A549 (cell line): ENCODE measurements at regions not wholly inside any gene's neighbourhood (a gene's known extent, or its start where the extent isn't known, plus 50 kb on each side); places are given as distances from the start of the nearest gene placed in this dataset.

Experiments used
- ATAC-seq, 2 experiments: fragments of 200-7000 bp in 1 of 2; fragments of >200 bp in 1 of 2; cut with Nextera tagmentation in 1 of 2; cut with Tn5 transposase in 1 of 2; 3 replicates each; pipeline versions ENCODE4 v1.8.0 to v1.9.1; 2018 to 2020; ENCODE audit warnings: mild to moderate bottlenecking in 1 of 2, moderate library complexity in 1 of 2
- CTCF ChIA-PET: fragments of 300-600 bp; sonication (Branson Sonifier 250); formaldehyde crosslinking; extraction: SDS; loops from one replicate; lab custom pipeline; 2021; ENCODE audit warnings: antibody characterized with exemption, inconsistent platforms; lab: Yijun Ruan, JAX
- POLR2A ChIA-PET: fragments of 350-600 bp; formaldehyde crosslinking; extraction: SDS; loops from one replicate; lab custom pipeline; 2021; ENCODE audit warnings: antibody characterized with exemption, inconsistent platforms; lab: Yijun Ruan, JAX
- DNase-seq, 2 experiments: peaks; one replicate each; pipeline versions ENCODE4 v3.0.0 to v3.0.0-alpha.2; 2011 to 2016; ENCODE audit warnings: low read depth in 1 of 2, low spot score in 1 of 2
- FAIRE-seq: peaks from 2 replicates; lab custom pipeline; 2011; peaks lifted over from hg19 to GRCh38; lab: Jason Lieb, UNC
- H3K27ac ChIP-seq, 2 experiments: fragments of >200 bp; sonication (Bioruptor Twin); formaldehyde crosslinking; 3 replicates each; pipeline ENCODE4 v1.5.1; 2016 to 2017
- H3K4me1 ChIP-seq: fragments of >200 bp; sonication (Bioruptor Twin); formaldehyde crosslinking; 3 replicates; pipeline ENCODE4 v1.6.1; 2016
- H3K4me2 ChIP-seq: fragments of >200 bp; sonication (Bioruptor Twin); formaldehyde crosslinking; 3 replicates; pipeline ENCODE4 v1.6.1; 2016
- H3K4me3 ChIP-seq: fragments of >200 bp; sonication (Bioruptor Twin); formaldehyde crosslinking; 3 replicates; pipeline ENCODE4 v1.5.1; 2016
- H3K9me3 ChIP-seq: fragments of >200 bp; sonication (Bioruptor Twin); formaldehyde crosslinking; 3 replicates; pipeline ENCODE4 v1.6.1; 2016
- CEBPB ChIP-seq, 2 experiments: fragments of >200 bp in 1 of 2; sonication (Bioruptor Twin) in 1 of 2; formaldehyde crosslinking in 1 of 2; IDR thresholded peaks; 2 replicates each; pipeline ENCODE4 v1.6.1; 2012 to 2016
- FOSL2 ChIP-seq, 2 experiments: fragments of 450-650 bp in 1 of 2; fragments of >200 bp in 1 of 2; sonication (Bioruptor Twin) in 1 of 2; formaldehyde crosslinking; IDR thresholded peaks; 2 replicates each; pipeline versions ENCODE4 v1.5.0 to v1.6.1; 2016 to 2020; ENCODE audit warnings: mild to moderate bottlenecking in 1 of 2, moderate library complexity in 1 of 2
- JUNB ChIP-seq: fragments of >200 bp; sonication (Bioruptor Twin); formaldehyde crosslinking; IDR thresholded peaks from 2 replicates; pipeline ENCODE4 v1.6.1; 2016
- KDM1A ChIP-seq: fragments of 200-600 bp; sonication (generic); IDR thresholded peaks from 2 replicates; pipeline ENCODE4 v1.6.1; 2016; ENCODE audit warnings: low read depth, mild to moderate bottlenecking
- MYC ChIP-seq: IDR thresholded peaks from 2 replicates; pipeline ENCODE4 v1.6.1; 2012; ENCODE audit warnings: mild to moderate bottlenecking, inconsistent platforms, low read length, improper control_type of control experiment, borderline replicate concordance
- RAD21 ChIP-seq, 2 experiments: fragments of >200 bp in 1 of 2; sonication (Bioruptor Twin) in 1 of 2; formaldehyde crosslinking in 1 of 2; IDR thresholded peaks in 1 of 2; conservative IDR thresholded peaks in 1 of 2; 2 replicates in 1 of 2; 3 replicates in 1 of 2; pipeline ENCODE4 v1.6.1; 2012 to 2018; ENCODE audit warnings: inconsistent platforms in 1 of 2
- RNF2 ChIP-seq: fragments of 200-600 bp; sonication (generic); IDR thresholded peaks from 2 replicates; pipeline ENCODE4 v1.6.1; 2016; ENCODE audit warnings: low read depth, mild to moderate bottlenecking, antibody characterized with exemption, moderate library complexity, borderline replicate concordance
- TFCP2L1 ChIP-seq: fragments of 250-450 bp; sonication (Bioruptor Pico); IDR thresholded peaks from 2 replicates; pipeline ENCODE4 v1.5.0; 2021; ENCODE audit warnings: mild to moderate bottlenecking
- WGBS: methylation state at CpG from one replicate; pipeline ENCODE4 v1.1.6; 2017; ENCODE audit errors: missing lambda C conversion rate; 5-methylcytosine and 5-hydroxymethylcytosine counted together
- TF ChIP-seq, protein P1 (sequence below): fragments of 250-450 bp; sonication (Bioruptor Pico); IDR thresholded peaks from 2 replicates; pipeline ENCODE4 v1.5.0; 2021; ENCODE audit warnings: mild to moderate bottlenecking, moderate library complexity, borderline replicate concordance
- TF ChIP-seq, protein P2 (sequence below): fragments of 250-450 bp; sonication (Bioruptor Pico); IDR thresholded peaks from 2 replicates; pipeline ENCODE4 v1.5.0; 2020; ENCODE audit warnings: low read depth, mild to moderate bottlenecking, moderate library complexity
- TF ChIP-seq, protein P3 (sequence below): fragments of >200 bp; sonication (Bioruptor Twin); formaldehyde crosslinking; IDR thresholded peaks from 3 replicates; pipeline ENCODE4 v1.5.1; 2016
- TF ChIP-seq, protein P4 (sequence below): IDR thresholded peaks from 2 replicates; pipeline ENCODE4 v1.6.1; 2012
- TF ChIP-seq, protein P5 (sequence below): IDR thresholded peaks from 2 replicates; pipeline ENCODE4 v1.6.1; 2012; ENCODE audit warnings: low read depth, borderline replicate concordance

DNA sequence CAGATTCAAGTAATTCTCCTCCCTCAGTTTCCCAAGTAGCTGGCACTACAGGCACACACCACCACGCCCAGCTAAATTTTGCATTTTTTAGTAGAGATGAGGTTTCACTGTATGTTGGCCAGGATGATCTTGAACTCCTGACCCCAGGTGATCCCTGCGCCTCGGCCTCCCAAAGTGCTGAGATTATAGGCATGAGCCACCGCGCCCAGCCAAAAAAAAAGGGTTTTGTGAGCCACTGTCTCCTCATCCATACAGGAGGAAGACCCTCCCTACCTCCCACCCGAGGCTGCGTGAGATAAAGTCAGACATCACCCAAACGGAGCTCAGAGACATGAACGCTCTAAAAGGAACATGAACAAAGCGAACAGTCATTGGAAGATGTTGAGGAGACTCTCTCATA lies 745.7 kb downstream of the BRD1 start (continued):
- no peak for TF ChIP-seq RAD21 (conservative IDR thresholded peaks at IDR 0.05 in 1 of 2, IDR thresholded peaks at IDR 0.05 in 1 of 2)
- TF ChIP-seq JUNB: no peak

DNA sequence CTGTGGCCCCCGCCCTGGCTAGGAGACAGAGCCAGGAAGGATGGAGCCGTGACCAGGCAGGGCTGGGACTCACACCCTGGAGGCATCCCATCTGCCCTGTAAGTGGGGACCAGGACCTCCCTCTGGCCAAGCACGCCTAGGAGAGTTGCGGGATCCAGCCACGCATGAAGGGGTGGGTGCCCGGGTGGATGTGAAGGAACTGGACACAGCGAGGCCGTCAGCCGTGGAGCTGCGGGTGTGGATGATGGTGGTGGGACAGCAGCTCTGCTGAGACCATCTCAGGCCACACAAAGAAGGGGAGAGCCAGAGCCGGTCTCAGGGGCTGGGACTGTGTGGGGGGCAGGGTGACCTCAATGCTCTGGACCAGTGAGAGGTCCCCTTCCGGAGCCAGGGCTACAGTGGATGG lies 746.4 kb downstream of the BRD1 start:
- no peaks in the 10 kb centered on the region for H3K9me3 ChIP-seq
- CTCF ChIA-PET: no interaction called here
- TF ChIP-seq TFCP2L1 (no peak), KDM1A (no peak), FOSL2 (IDR thresholded peaks at IDR 0.05) (no peak), FOSL2 (CRISPR knock-in tag; IDR thresholded peaks at IDR 0.05) (no peak)
- TF ChIP-seq, protein P1, sequence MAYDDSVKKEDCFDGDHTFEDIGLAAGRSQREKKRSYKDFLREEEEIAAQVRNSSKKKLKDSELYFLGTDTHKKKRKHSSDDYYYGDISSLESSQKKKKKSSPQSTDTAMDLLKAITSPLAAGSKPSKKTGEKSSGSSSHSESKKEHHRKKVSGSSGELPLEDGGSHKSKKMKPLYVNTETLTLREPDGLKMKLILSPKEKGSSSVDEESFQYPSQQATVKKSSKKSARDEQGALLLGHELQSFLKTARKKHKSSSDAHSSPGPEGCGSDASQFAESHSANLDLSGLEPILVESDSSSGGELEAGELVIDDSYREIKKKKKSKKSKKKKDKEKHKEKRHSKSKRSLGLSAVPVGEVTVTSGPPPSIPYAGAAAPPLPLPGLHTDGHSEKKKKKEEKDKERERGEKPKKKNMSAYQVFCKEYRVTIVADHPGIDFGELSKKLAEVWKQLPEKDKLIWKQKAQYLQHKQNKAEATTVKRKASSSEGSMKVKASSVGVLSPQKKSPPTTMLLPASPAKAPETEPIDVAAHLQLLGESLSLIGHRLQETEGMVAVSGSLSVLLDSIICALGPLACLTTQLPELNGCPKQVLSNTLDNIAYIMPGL: no peak
- TF ChIP-seq, protein P2, sequence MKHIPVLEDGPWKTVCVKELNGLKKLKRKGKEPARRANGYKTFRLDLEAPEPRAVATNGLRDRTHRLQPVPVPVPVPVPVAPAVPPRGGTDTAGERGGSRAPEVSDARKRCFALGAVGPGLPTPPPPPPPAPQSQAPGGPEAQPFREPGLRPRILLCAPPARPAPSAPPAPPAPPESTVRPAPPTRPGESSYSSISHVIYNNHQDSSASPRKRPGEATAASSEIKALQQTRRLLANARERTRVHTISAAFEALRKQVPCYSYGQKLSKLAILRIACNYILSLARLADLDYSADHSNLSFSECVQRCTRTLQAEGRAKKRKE (CRISPR knock-in tag): no peak
- H3K4me3 ChIP-seq: no peak overlapping the region
- 67% methylated on average over 11 of the region's 12 CpGs for WGBS
- POLR2A ChIA-PET: no interaction called here
- ATAC-seq (no peak), FAIRE-seq (no peak), DNase-seq (no peak)
- 0 out of 3 replicates have a peak, but pooled peaks cover 3% of the 10 kb centered on the region for H3K4me1 ChIP-seq
- no peak overlapping the region for H3K27ac ChIP-seq
- no peak overlapping the region for H3K4me2 ChIP-seq

DNA sequence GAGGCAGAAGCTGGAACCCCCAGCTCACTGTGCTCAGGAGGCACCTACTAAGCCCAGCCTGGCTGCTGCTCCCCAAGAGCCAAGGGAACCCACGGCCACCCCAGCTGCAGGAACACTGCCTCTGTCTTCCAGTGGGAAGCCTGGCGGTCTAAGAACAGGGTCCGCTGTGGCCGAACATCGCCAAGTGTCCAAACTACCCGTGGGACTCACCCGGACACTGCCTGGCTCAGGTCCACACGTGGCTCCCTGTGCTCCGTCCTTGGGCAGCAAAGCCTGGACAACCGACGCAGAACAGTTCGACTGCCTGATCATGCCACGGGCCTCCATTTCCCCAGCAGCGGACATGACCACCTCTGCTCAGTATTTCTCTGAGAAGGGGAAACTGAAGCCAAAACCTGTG lies 747.0 kb downstream of the BRD1 start:
- no peak for DNase-seq

DNA sequence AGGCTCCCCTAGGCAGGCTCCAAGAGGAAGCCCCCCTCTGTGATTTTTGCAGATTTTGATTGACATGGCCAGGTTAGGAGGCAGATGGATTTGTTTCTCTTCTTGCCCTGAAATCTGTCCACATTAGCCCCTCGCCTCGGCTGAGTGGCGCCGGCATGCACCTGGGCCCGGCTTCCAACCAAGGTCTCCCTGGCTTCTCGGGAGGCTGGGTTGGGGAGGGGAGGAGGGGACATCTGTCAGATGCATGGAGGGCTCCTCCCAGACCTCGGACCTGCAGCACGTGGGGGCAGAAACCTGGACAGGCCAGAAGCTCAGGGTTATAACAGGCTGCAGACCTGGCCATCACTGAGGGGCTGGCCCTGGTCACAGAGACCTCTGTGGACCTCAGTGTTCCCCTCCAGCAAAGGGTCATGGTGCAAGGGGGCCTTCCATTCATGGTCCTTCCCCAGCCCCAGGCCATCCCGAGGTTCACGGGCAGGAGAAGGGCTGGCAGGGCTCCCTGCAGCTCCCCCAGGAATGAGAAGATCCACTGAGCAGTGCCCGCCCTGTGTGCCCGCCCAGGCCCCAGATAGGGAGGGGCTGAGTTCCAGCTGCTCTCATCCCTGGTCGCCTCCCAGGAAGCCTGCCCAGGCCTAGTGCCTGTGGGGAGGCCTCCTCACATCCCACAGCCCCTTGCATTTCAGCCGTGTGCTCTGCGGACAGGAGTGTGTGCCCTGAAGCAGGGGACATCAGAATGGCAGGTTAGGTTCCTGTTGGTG lies 747.8 kb downstream of the BRD1 start:
- H3K27ac ChIP-seq: no peak overlapping the region
- CTCF ChIA-PET: no interaction called here
- ATAC-seq: no peak
- no peak overlapping the region for H3K4me3 ChIP-seq
- FAIRE-seq: no peak
- WGBS: no CpG with 5 or more reads among the region's 15 CpGs
- no peak for DNase-seq
- H3K9me3 ChIP-seq: no peaks in the 10 kb centered on the region
- POLR2A ChIA-PET: no interaction called here
- H3K4me2 ChIP-seq: no peak overlapping the region
- 0 out of 3 replicates have a peak, but pooled peaks cover 3% of the 10 kb centered on the region for H3K4me1 ChIP-seq
- no peak for TF ChIP-seq MYC
- no peak for TF ChIP-seq RNF2

More for the DNA sequence above, 747.0 kb downstream of the BRD1 start:
- FAIRE-seq: no peak
- Histone ChIP-seq H3K4me1 (0 out of 3 replicates have a peak, but pooled peaks cover 3% of the 10 kb centered on the region), H3K4me2 (no peak overlapping the region), H3K9me3 (no peaks in the 10 kb centered on the region), H3K4me3 (no peak overlapping the region), H3K27ac (no peak overlapping the region)
- TF ChIP-seq, protein P3, sequence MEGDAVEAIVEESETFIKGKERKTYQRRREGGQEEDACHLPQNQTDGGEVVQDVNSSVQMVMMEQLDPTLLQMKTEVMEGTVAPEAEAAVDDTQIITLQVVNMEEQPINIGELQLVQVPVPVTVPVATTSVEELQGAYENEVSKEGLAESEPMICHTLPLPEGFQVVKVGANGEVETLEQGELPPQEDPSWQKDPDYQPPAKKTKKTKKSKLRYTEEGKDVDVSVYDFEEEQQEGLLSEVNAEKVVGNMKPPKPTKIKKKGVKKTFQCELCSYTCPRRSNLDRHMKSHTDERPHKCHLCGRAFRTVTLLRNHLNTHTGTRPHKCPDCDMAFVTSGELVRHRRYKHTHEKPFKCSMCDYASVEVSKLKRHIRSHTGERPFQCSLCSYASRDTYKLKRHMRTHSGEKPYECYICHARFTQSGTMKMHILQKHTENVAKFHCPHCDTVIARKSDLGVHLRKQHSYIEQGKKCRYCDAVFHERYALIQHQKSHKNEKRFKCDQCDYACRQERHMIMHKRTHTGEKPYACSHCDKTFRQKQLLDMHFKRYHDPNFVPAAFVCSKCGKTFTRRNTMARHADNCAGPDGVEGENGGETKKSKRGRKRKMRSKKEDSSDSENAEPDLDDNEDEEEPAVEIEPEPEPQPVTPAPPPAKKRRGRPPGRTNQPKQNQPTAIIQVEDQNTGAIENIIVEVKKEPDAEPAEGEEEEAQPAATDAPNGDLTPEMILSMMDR: no peak
- TF ChIP-seq CEBPB (IDR thresholded peaks at IDR 0.05) (no peak), KDM1A (no peak)
- TF ChIP-seq, protein P4, sequence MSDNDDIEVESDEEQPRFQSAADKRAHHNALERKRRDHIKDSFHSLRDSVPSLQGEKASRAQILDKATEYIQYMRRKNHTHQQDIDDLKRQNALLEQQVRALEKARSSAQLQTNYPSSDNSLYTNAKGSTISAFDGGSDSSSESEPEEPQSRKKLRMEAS: no peak
- TF ChIP-seq, protein P5, sequence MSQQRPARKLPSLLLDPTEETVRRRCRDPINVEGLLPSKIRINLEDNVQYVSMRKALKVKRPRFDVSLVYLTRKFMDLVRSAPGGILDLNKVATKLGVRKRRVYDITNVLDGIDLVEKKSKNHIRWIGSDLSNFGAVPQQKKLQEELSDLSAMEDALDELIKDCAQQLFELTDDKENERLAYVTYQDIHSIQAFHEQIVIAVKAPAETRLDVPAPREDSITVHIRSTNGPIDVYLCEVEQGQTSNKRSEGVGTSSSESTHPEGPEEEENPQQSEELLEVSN: no peak
- ATAC-seq: no peak
- ChIA-PET POLR2A (no interaction called here), CTCF (no interaction called here)
- 56% methylated on average over 12 of the region's 14 CpGs for WGBS
